ENCODE measurements at regions not wholly inside any gene's neighbourhood (a gene's known extent, or its start where the extent isn't known, plus 50 kb on each side); places are given as distances from the start of the nearest gene placed in this dataset.

DNA sequence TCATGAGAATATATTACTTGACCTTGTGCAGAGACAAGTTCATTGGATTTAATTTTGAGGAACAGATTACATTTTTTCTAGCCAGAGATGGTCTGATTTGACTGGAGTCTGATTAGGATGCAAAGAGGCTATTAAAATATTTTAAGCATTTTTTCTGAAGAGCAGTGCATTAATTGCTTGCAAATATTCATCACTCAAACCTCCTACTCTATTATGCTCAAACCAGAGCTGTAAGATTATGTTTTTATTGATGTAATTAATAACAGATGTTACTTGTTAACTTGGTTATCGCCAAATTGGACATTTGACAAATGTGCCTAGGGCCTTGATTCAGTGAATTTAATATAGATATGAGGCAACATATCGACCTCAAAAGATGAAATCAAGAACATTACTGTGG is 160.9 kb upstream of the SLC13A1 start:
- TF ChIP-seq, protein P1, sequence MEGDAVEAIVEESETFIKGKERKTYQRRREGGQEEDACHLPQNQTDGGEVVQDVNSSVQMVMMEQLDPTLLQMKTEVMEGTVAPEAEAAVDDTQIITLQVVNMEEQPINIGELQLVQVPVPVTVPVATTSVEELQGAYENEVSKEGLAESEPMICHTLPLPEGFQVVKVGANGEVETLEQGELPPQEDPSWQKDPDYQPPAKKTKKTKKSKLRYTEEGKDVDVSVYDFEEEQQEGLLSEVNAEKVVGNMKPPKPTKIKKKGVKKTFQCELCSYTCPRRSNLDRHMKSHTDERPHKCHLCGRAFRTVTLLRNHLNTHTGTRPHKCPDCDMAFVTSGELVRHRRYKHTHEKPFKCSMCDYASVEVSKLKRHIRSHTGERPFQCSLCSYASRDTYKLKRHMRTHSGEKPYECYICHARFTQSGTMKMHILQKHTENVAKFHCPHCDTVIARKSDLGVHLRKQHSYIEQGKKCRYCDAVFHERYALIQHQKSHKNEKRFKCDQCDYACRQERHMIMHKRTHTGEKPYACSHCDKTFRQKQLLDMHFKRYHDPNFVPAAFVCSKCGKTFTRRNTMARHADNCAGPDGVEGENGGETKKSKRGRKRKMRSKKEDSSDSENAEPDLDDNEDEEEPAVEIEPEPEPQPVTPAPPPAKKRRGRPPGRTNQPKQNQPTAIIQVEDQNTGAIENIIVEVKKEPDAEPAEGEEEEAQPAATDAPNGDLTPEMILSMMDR (IDR thresholded peaks at IDR 0.05; ENCODE audit: poor library complexity), result no peak
- TF ChIP-seq EZH2 (IDR thresholded peaks at IDR 0.05; ENCODE audit: borderline replicate concordance), result no peak
